ENCODE measurements at regions not wholly inside any gene's neighbourhood (a gene's known extent, or its start where the extent isn't known, plus 50 kb on each side); places are given as distances from the start of the nearest gene placed in this dataset.

GRCh38 chr3:174651951-174652350 lies 207.2 kb upstream of the NAALADL2 start:
- DNase-seq: no peak

DNA sequence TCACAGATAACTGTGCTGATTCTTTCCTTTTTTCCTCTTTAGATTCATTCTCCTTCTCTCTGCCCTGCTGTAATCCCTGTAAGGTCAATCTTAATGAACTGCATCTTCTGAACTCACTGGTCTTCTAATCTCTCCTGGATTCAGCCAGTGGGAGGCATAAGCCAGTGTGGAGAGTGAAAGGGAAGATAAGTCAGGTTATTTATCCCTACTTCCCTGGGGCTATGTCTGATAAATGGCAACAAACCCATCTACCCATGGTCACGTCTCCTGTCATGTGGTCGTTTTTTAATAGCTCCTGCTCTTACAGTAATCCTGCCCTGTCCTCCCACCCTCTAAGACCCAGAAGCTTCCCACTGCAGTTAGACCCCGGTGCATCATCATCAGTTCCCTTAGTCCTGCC lies 199.6 kb upstream of the NAALADL2 start:
- no peak for DNase-seq

GRCh38 chr3:174662653-174663052 lies 196.5 kb upstream of the NAALADL2 start:
- DNase-seq: no peak

DNA sequence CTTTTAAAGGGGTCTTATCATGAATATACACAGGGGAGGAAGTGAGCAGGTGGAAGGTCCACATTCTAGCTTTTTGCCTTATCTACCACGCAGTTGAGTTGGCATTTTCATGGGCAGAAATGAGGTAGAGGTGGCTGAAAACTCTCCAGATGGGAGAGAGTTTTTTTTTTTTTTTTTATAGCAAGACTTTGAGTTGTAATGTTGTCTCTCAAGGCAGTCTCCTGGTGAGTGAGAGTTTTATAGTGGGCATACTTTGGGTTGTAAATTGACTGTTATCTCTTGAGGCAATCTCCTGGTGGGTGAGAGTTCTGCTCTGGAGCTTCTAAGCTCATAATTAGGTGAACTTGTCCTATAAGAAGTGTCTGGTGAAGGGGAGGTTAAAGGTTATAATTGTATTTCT lies 191.7 kb upstream of the NAALADL2 start:
- no peak for DNase-seq

GRCh38 chr3:174675406-174675805 lies 183.7 kb upstream of the NAALADL2 start:
- DNase-seq: no peak

DNA sequence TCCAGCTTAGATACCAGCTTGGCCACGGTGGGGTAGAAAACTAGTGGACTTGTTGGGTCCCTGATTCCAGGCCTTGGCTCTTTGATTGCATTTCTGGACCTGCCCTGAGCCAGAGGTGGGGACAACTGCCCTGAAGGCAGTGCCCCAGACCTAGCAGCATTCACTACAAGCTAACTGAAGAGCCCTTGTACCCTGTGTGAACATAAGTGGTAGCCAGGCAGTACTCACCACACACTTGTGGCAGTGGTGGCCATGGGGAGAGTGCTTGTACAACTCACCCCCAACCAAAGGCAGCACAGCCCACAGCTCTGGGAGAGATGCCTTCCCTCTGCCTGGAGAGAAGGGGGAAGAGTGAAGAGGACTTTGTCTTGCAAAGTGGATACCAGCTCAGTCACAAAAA lies 177.3 kb upstream of the NAALADL2 start:
- DNase-seq: no peak

DNA sequence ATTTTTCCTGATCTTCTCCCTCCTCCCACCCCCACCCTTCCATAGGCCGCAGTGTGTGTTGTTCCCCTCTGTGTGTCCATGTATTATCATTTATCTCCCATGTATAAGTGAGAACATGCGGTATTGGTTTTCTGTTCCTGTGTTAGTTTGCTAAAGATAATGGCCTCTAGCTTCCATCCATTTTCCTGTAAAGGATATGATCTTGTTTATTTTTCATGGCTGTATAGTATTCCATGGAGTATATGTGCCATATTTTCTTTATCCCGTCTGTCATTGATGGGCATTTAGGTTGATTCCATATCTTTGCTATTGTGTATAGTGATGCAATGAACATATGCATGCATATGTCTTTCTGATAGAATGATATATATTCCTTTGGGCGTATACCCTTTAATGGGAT lies 173.3 kb upstream of the NAALADL2 start:
- DNase-seq: no peak

DNA sequence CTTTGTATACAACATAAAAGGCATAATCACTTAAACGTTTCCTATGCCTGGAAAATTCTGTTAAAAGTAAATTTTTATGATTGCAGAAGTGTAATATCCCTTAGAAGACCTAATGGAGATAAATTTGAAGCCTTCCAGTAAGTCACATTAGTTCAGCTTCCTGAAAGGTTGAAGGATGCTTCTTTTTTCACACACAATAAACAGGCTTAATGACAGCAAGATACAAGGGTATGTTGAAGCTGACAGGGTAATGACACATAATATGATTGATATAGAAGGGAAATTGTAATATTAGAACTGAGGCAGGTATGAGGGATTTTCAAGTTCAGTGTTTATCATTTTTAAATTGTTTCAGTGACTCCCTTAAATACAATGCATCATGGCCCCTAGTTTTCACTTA lies 161.8 kb upstream of the NAALADL2 start:
- no peak for DNase-seq

DNA sequence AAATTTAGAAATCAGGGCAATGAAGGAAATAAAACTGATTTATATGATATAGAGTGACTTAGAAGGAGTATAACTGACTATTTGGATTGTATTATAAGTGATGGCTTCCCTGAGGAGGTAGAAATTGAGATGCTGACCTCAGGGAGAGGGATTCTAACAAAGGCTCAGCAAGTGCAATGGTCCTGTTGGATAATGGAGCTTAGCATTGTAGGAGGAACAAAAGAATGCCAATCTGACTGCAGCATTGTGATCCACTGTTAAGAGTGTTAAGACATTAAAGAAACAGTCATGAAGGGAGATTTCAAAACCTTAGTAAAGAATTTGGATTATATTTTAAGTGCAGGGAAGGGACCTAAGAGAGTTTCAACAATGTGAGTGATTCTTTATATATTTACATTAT lies 158.4 kb upstream of the NAALADL2 start:
- no peak for DNase-seq

GRCh38 chr3:174710612-174711011 lies 148.5 kb upstream of the NAALADL2 start:
- DNase-seq: no peak

DNA sequence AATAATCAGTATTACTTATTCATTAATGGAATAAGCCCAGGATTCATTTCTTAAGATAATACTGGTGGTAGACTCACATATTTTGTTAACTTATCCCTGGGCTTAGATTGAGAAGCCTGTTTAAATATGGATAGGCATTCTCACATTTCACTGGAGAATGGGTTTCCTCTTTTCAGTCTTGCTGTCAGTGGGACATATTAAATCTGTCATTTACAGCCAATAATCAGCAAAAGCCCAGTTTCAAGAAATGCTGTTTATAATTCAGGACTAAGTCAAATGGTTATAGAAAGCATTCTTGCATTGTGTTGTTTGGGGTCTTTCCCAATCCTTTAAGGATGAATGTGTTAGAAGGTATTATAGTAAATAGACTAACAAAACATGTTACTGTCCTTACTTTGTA lies 143.7 kb upstream of the NAALADL2 start:
- DNase-seq: no peak

GRCh38 chr3:174716956-174717505 lies 142.1 kb upstream of the NAALADL2 start:
- DNase-seq: no peak

- DNase-seq: no peak
These were observed 138.4 kb upstream of the NAALADL2 start for GRCh38 chr3:174720717-174721116.

- DNase-seq: no peak
These were observed 133.8 kb upstream of the NAALADL2 start for GRCh38 chr3:174725303-174725702.

GRCh38 chr3:174737966-174738365 lies 121.2 kb upstream of the NAALADL2 start:
- DNase-seq: no peak

DNA sequence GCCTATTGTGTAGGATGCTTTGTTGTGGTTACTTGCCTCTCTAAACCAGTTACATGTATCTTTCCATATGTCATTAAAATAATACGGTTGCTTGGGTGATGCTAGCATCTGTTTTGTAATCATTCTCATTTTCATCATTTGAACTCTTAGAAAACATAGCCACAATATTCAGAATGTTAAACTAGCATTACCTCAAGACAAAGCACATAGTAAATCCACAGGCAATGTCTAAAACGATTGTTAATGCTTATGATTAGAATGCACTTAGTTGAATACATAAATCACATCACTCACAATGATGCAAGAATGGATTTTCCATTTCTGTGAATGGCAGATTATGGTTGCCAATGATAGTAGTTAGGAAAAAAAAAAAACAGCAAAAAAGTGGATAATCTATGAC lies 110.0 kb upstream of the NAALADL2 start:
- DNase-seq: no peak

- DNase-seq: peak in 2 of 3 donors; percentile 8 to 12
These were observed 103.0 kb upstream of the NAALADL2 start for GRCh38 chr3:174755833-174756829.

DNA sequence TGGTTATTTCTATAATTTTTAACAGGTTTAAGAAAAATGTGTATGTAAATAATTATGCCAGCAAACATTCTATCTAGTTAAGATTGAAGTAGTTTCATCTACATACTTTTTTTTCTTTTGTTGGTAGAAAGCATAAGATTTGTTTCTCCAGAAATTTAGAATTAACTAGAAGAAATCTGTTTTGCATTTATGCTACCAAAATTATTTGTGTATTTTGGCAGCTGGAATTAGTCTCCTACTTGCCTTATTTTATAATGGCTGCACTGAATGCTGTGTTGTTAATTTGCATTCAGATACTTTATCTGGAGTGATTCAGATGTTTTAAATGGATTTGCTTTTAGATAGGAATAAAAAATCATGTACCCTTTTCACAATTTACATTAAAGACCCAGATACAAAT lies 100.2 kb upstream of the NAALADL2 start:
- DNase-seq: no peak

- no peak for DNase-seq
These were observed 91.7 kb upstream of the NAALADL2 start for GRCh38 chr3:174767406-174767805.

- DNase-seq: peak in 1 of 3 donors; percentile 17
These were observed 91.2 kb upstream of the NAALADL2 start for GRCh38 chr3:174767853-174768382.

DNA sequence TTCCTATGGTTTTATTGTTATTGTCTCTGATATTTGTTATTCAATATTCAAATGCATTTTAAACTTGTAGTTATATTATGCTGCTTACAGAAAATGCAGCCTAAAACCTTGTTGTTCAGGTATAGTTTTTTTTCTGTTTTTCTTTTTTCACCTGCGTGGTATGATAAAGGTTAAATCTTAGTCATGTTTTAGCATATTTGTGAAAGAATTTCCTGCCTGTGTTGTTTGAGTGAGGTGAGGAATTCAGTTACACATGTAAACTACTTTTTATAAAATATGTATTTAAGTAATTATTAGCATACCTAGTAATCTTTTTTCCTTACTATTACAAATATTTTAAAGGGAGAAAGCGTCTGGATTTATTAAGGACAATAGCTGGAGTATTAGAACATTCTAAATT lies 90.0 kb upstream of the NAALADL2 start:
- no peak for DNase-seq

GRCh38 chr3:174775603-174776002 lies 83.5 kb upstream of the NAALADL2 start:
- no peak for DNase-seq

DNA sequence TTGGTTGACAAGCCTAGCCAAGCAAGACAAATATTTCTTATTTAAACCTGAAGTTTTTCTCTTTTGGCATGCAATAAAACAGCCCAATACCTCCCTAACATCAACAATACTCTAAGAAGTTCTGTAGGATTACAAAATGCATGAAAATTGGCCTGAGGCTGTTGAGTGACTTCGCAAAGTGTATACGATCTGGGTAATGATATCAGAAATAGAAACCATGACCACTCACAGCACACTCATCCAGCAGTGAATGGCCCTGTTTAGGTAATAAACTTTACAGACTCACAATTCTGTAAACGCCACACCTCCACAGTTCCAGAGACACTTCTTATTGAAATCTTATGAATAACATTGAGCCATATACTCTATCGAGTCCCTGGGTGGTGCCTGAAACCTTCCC lies 83.0 kb upstream of the NAALADL2 start:
- no peak for DNase-seq

Measured in muscle of back (tissue), 3 donors.